Right ventricle myocardium superior (tissue), 1 donor: ENCODE measurements at regions not wholly inside any gene's neighbourhood (a gene's known extent, or its start where the extent isn't known, plus 50 kb on each side); places are given as distances from the start of the nearest gene placed in this dataset.

Source experiments
- ATAC-seq: fragments of 200-7000 bp; cut with Tn5 transposase; one replicate; pipeline ENCODE4 v1.9.1; 2020; ENCODE audit warnings: mild to moderate bottlenecking; ENCODE audit not compliant: poor library complexity
- DNase-seq: peaks from one replicate; pipeline ENCODE4 v3.0.0-alpha.2; 2020
- intact Hi-C: fragments of 100-400 bp; cut with DNase I; formaldehyde crosslinking; loops from one replicate; pipeline ENCODE4 v1.11.2; 2022
- donor health status: DM: no; HTN: yes; CAD: no; lungs with severe emphysema.

DNA sequence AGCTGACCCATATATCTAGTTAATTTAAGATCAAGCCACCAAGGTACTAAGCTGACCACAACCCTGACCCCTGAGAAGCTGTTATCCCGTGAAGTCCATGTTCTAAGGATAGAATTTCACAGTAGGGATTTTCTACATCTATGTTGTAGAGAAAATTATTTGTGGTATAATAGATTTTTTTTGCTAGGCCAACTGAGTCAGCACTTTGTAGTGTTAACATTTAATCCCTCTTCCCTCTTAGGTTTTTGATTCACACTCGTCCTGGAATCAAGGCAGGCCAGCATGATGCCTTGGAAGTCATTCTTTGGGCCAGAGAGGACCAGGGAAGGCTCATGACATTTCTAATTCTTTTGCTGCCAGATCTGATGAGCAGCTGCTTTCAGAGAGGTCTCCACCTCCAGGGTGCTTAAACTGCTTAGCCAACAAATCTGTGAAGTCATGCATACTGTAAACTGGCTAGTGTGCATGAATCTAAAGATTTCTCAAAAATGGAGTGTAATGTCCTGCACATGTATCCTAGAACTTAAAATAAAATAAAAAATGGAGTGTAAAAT lies 102.5 kb downstream of the RBM43 start:
- intact Hi-C loops = no loop called here
- ATAC-seq (no peak), DNase-seq (no peak)

DNA sequence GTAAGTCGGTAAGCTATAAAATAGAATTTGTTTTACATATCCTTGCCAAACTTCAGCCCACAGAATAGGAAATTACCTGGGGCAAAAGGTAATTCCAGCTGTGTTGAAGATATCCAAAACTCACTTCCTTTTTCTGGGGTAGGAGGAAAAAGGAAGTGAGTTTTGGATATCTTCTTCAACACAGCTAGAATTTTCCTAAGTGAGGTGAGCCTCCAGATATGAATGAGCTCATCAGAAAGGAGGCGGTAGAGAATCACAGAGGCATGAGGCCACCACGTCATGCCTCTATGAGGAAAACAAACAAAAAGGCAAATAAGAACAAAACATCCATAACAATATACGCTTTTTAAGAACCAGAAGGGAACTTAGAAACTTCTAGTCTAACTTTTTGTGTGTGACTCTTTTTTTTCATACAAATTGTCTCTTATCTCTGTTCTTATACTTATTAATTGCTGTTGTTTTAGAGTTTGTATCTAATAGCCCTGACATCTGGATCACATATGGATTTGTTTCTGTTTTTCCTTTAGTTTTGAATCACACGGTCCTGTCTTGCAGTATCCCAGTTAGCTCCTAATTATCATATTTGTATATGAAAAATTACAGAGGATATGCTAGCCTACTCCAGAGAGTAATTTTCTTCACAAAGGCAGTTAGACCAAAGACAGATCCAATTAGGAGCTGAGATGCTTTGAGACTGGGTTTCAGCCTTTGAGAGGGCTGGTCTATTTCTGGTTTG lies 104.5 kb downstream of the RBM43 start:
- DNase-seq (no peak), ATAC-seq (no peak)
- intact Hi-C loops = no loop called here

DNA sequence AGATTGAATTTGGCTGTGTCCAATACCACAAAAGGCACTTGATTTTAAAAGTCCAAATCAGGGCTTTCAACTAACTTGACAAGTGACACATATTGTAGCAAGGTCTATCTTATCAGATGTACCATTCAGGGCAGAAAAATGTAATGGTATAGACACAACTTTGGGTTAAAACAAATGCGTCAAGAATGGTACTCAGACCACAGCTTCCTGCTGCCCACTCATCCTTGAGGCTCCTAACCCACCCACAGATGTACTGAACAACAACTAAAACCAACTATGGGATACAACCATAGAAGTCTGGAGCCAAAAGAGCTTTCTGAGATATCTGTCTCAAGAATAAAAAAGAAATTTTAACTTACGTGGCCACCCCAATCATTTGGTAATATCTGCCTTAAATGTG lies 105.2 kb downstream of the RBM43 start:
- intact Hi-C loops = no loop called here
- no peak for ATAC-seq
- DNase-seq = no peak

DNA sequence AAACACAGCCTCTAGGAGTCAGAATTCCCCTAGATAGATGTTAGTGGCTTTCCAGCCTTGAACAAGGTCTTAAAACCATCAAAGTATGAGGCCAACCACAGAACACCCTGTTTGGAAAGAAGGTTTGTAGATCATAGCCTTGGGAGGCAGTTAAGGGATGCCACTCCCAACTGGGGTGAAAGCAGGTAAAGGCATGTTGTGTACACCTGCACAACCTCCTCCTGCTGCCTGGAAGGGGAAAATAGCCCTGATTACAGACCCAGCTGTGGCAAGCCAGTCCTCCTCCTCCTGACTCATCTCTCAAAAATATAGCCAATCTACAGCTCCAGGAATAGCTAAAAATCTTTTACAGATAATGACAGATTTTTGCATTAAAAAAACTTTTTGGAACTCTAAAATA lies 108.1 kb downstream of the RBM43 start:
- no peak for ATAC-seq
- intact Hi-C loops = no loop called here
- no peak for DNase-seq

DNA sequence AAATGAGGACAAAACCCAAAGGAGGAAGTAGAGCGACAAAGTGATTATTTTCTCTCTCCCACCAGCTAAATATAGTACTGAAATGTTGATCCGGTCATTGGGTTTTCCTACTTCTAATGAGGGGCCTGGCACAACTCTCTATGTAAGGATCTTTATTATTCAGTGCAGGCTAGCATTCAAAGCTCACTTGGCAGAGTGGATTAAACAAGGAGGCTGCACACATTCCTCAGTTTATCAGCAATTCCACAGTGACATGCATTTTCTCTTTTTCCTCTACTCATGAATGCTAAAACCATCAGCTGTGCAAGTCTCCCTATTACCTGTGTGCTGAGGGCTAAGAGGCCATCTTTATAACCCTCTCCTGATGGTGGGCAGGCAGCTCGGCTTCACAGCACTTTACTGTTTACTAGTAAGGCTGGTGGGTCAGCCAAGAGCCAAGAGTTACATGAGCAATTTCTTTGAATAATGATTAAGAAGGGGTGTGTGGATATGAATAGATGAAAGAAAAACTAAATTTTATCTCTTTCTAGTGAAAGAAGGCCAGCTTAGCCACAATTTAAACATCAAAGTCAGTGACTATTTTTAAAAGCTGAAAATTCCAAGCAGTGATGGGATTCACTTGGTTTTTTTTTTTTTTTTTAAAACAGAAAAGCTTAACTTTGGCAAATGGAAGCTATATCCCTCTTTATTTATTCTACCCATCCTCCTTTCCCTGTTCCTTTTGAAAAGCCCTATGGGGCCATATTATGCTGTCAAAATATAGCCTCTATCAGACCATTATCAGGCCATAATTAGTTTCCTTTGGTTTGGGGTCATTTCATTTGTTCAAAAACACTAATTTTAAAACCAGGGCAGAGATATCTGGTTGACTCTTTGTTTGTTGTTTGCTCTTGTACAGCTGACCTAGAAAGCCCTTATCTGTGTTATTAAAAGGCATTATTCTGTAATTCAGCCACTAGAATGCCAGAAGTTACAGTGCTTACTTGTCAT lies 111.0 kb downstream of the RBM43 start:
- no peak for DNase-seq
- intact Hi-C loops = no loop called here
- no peak for ATAC-seq

DNA sequence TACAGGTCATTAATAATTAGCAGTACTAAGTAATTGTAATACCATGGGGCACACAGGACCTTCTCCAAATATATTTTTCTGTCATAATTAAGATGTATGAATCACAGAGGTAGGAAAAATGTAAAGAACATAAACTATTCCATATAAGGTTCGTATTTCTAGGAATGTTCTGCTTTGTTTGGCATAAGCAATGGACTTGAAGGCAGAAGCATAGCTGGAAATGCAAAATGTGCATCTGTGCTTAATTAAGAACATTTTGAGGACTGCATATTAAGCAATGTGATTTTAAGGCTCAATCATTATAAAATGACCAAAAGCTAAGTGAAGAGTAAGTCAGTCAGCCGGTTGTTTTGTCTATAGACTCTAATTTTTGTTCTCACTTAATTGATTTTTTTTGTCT lies 123.2 kb downstream of the RBM43 start:
- ATAC-seq (no peak), DNase-seq (no peak)
- intact Hi-C loops = no loop called here

DNA sequence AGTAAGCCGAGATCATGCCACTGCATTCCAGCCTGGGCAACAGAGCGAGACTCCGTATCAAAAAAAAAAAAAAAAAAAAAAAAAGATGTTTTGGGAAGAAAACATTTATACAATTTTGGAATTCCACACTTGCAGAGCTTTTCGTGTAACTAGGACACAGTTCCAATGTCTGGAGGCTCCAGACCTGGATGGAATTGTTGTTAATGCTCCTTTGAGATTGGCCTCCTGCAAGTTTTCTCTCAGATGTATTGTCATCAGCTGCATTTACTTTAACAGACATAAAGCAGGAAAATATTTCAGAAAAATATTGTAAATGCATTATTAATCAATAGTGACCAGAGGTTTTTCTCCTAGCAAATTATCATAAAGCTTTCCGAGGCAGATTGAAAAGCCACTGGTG lies 124.1 kb downstream of the RBM43 start:
- ATAC-seq = no peak

DNA sequence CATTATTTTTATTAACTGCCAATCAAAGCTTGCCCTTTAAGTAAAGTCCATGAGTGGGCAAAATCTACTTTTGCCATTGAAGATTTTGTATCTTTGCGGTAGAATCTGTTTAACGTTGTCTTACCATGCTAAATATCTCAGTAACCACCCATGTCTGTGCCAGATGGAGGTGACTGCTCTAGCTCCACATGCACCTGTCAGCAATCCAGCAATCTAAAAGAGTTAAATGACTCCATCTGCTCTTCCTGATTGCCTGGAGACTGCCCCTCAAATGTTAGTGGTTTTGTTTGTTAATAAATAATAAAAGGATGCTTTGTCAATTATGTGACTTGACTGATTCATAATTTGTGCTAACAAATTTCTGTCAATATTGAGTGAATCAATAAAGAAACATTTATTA lies 141.7 kb downstream of the RBM43 start:
- no peak for DNase-seq
- intact Hi-C loops = no loop called here
- no peak for ATAC-seq

More for the DNA sequence above, 124.1 kb downstream of the RBM43 start:
- intact Hi-C loops = no loop called here
- no peak for DNase-seq

DNA sequence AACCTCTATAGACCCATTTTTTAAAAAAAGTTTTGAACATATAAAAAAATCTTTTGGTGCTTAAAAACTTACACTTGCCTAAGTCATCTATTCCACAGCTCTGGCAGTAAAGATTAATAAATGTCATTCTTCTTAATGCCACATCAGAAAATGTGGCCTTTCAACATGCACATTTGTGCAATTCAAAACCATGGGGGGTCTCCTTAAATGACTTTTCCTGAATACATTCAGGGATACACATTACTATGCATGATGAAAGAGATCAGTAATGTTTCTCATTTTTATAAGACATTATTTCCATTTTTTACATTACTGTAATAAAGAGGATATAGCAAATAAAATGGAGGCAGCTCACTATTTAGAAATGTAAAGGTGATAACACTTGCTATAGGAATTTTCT lies 142.3 kb downstream of the RBM43 start:
- no peak for ATAC-seq
- no peak for DNase-seq
- intact Hi-C loops = no loop called here

DNA sequence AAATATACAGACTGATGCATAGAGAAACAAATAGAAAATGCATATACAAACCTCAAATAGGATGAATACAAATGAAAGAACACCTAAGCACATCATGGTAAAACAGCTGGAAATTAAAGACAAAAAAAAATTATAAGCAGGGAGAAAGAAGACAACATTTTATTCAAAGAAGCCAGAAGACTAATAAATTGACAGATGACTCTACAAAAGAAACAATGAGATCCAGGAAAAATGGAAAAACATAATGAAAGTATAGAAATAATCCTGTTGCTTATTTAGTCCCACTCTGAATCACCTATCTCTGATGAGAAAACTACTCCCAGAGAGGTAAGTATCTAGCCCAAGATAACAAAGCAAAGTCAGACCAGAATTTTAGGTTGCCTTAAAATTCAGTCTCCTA lies 143.4 kb downstream of the RBM43 start:
- no peak for ATAC-seq
- no peak for DNase-seq
- intact Hi-C loops = no loop called here

DNA sequence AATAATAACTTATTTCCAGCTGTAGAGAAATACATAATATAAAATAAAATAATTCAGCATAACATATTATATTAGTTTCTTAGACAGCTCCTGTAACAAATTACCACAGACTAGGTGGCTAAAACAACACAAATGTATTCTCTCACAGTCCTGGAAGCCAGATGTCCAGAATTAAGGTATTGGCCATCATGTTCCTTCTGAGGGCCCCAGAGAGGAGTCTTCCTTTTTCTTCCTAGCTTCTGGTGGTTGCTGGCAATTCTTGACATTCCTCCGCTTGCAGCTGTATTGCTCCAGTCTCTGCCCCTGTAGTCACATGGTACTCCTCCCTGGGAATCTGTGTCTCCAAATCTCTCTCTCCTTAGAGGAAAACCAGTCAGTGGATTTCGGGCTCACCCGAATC lies 146.8 kb downstream of the RBM43 start:
- ATAC-seq = no peak
- intact Hi-C loops = no loop called here

DNA sequence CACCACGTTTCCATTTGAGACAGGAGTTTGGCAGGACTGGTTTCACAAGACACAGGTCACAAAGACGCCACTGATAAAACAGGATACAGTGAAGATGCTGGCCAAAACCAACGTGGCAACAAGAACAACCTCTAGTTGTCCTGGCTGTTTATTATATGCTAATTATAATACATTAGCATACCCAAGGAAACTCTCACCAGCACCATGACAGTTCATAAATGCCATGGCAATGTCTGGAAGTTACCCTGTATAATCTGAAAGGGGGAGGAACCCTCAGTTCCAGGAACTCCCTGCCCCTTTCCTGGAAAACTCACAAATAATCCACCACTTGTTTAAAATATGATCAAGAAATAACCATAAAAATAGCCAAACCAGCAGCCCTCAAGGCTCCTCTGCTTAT lies 148.3 kb downstream of the RBM43 start:
- DNase-seq (no peak), ATAC-seq (no peak)
- intact Hi-C loops = no loop called here

More for the DNA sequence above, 146.8 kb downstream of the RBM43 start:
- DNase-seq = no peak

DNA sequence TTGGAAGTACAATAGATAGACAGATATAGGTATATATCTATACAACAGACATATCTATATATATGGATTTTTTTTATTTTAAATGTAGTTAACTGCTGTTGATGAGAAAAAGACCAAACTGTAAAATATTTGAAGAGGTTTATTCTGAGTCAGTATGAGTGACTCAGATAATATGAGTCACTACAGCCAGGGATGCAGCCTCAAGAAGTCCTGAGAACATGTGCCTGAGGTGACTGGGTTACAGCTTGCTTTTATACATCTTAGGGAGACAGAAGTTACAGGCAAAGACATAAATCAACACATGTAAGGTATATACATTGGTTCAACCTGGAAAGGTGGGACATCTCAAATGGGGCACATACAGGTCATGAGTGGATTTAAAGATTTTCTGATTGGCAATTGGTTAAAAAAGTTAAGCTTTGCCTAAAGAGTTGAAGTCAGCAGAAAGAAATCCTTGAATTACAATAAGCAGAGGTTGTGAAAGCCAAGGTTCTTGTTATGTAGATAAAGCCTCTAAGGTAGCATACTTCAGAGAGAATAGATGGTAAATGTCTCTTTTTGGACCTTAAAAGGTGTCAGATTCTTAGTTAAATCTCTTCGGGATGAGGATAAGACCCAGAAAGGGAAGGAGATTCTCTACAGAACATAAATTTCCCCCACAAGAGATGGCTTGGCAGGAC lies 149.9 kb downstream of the RBM43 start:
- ATAC-seq = no peak
- intact Hi-C loops = no loop called here
- DNase-seq = no peak

DNA sequence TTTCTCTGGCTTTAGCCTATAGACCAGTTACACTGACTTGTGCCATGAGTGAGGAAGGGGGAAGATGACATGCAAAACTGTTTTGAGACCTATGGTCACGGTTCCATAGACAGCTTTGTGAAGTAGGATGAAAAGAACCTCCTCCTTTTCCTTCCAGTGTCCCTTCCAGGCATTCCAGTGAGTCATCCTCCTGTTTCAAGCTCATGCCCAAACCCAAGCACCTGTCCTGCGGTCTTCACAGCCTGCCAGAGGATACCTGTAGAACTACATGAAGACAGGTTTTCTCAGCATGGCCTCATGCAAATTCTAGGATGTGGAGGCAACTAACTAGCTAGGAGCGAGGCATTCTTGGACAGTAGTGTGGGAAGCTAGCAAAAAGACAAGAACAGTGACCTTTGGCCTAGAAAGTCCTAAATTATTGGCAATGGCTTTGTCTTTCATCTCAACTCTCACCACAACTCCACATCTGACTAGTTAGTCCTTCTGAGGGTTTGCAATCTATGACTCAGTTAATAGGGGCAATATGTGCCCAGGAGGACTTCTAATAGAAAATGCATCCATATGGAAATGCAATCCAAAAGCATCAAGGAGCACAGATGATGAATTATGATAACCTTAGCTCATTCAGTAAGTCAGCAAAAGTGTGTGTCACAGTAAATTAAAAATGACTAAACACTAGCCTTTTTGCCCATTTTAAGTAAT lies 154.7 kb downstream of the RBM43 start:
- intact Hi-C loops = no loop called here
- no peak for ATAC-seq

DNA sequence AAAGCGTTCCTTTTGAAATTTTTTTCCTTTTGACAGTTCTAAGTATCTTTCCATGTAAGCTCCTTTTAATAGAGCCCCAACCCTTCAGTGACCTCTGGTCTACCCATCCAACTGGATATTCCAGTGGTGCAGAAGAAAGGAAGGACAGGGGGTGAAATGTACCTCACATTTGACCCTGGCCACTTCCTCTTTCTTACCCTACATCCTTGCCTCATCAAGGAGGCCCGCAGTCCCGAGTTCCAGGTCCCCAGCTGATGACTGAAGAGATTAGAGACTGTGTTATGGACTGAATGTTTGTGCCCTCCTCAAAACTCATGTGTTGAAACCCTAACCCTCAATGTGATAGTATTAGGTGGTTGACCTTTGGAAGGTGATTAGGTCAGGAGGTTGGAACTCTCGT lies 158.1 kb downstream of the RBM43 start:
- ATAC-seq = no peak
- intact Hi-C loops = no loop called here
- DNase-seq = no peak

More for the DNA sequence above, 154.7 kb downstream of the RBM43 start:
- no peak for DNase-seq

DNA sequence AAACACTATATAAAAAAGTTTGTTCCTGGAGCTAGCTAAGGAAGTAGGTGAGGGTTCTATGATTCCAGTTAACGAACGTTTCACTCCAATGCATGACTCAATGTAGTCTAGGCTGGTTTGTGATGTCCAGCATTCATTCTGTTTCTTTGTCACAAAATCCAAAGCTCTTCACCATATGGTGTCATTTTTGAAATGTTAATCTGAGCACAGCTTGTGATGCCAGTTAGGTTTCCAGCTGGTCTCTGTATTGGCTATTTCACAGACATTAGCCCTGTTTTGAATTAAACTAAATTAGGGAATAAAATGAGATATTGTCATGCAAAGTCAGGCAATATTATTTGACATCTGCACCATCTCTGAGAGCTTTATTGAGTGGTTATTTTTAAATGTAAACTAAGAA lies 159.4 kb downstream of the RBM43 start:
- intact Hi-C loops = no loop called here
- ATAC-seq (no peak), DNase-seq (no peak)

DNA sequence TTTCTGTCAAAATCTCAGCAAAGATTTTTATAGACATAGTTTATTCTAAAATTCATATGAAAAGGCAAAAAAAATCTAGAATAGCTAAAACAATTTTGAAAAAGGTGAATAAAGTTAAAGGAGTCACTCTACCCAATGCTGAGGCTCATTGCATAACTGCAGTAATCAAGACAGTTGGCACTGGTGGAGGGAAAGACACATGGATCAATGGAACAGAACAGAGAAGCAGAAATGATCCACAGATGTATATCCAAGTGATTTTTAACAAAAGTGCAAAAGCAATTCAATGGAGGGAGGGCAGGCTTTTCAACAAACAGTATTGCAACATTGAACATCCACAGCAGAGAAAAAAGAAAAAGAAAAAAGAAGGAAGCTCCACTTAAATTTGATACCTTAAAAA lies 162.8 kb downstream of the RBM43 start:
- DNase-seq (no peak), ATAC-seq (no peak)
- intact Hi-C loops = no loop called here

DNA sequence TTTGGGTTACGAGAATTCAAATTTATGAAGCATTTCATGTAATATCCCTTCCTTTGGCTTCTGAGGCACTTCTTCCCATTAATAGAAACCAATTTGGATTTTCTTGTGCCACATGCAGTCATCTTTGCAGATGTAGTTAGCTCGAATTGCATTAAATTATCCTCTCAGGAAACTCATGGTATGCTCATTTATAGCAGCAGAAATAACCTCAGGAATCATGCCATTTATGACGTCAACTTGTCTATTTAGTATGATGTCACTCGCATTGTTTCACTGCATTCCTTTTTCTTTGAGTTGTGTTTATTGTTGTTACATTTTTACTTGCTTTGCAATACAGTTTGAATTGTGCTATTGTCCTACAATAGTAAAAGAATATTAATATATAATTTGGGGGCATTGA lies 163.8 kb downstream of the RBM43 start:
- no peak for ATAC-seq
- DNase-seq = no peak
- intact Hi-C loops = no loop called here

DNA sequence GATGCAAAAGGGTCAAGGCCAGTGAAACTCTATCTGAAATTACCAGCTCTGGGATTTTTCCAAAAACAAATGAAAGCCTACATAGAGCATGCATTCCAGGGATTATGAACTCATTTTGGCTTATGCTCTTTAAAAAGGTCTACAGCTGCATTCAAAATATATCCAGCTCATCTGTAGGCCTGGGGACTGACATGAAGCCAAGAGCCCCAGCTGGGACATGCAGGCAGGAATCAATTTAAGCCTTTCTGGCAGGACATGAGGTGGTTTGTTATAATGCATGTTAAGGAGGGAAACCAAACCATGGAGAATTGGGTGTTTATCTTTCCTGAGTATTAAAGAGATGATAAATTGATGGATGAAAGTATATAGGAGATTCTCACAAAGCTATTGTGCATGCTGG lies 164.5 kb downstream of the RBM43 start:
- ATAC-seq (no peak), DNase-seq (no peak)

More for the DNA sequence above, 164.5 kb downstream of the RBM43 start:
- intact Hi-C loops = no loop called here
